ENCODE measurements at regions not wholly inside any gene's neighbourhood (a gene's known extent, or its start where the extent isn't known, plus 50 kb on each side); places are given as distances from the start of the nearest gene placed in this dataset.

GRCh38 chr12:63305901-63306875 lies 155.2 kb upstream of the AVPR1A start:
- TF ChIP-seq CTCF (IDR thresholded peaks at IDR 0.05; ENCODE audit: insufficient read depth, low read length): no peak
- peak; percentile 6 for DNase-seq (ENCODE audit: low read depth)
- H3K4me3 ChIP-seq (ENCODE audit: low read depth, low read length): no peak overlapping the region

GRCh38 chr12:63304887-63305316 lies 153.9 kb upstream of the AVPR1A start:
- DNase-seq (ENCODE audit: low read depth): no peak
- H3K4me3 ChIP-seq (ENCODE audit: low read depth, low read length): no peak overlapping the region
- TF ChIP-seq CTCF (IDR thresholded peaks at IDR 0.05; ENCODE audit: insufficient read depth, low read length): no peak

GRCh38 chr12:63302941-63303536 lies 152.0 kb upstream of the AVPR1A start:
- no peak for DNase-seq (ENCODE audit: low read depth)
- H3K4me3 ChIP-seq (ENCODE audit: low read depth, low read length): no peak overlapping the region
- TF ChIP-seq CTCF (IDR thresholded peaks at IDR 0.05; ENCODE audit: insufficient read depth, low read length): no peak

- no peak overlapping the region for H3K4me3 ChIP-seq (ENCODE audit: low read depth, low read length)
- no peak for TF ChIP-seq CTCF (IDR thresholded peaks at IDR 0.05; ENCODE audit: insufficient read depth, low read length)
- no peak for DNase-seq (ENCODE audit: low read depth)
These were observed 151.4 kb upstream of the AVPR1A start for GRCh38 chr12:63302269-63302940.

GRCh38 chr12:63301311-63301710 lies 150.3 kb upstream of the AVPR1A start:
- TF ChIP-seq CTCF (IDR thresholded peaks at IDR 0.05; ENCODE audit: insufficient read depth, low read length): no peak
- no peak overlapping the region for H3K4me3 ChIP-seq (ENCODE audit: low read depth, low read length)
- no peak for DNase-seq (ENCODE audit: low read depth)

GRCh38 chr12:63298386-63298930 lies 147.5 kb upstream of the AVPR1A start:
- DNase-seq (ENCODE audit: low read depth): no peak
- no peak overlapping the region for H3K4me3 ChIP-seq (ENCODE audit: low read depth, low read length)
- no peak for TF ChIP-seq CTCF (IDR thresholded peaks at IDR 0.05; ENCODE audit: insufficient read depth, low read length)

Measured in fibroblast of the aortic adventitia (primary cell).